ENCODE measurements at regions not wholly inside any gene's neighbourhood (a gene's known extent, or its start where the extent isn't known, plus 50 kb on each side); places are given as distances from the start of the nearest gene placed in this dataset.

DNA sequence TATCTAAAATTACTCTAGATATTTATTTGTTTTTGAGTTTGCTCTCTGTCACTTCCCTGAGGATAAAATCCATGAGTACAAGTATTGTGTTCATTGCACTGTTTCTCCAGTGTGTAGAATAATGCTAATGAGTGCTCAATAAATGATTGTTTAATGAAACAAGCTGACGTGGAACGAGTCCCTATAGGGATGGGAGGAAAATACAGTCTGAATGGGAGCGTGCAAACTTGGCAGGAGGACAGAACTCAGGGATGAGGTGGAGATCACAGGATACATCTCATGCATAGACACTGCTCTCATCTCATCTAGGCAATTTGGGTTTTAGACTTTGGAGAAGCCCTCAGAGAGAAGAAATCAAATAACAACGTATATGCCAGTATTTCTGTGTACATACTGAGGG is 58.4 kb upstream of the ZC3H12C start:
- TF ChIP-seq POLR2A (IDR thresholded peaks at IDR 0.05; ENCODE audit: low read depth, low read length): no peak
- no peak for TF ChIP-seq POLR2AphosphoS5 (IDR thresholded peaks at IDR 0.05; ENCODE audit: low read depth, low read length)
- TF ChIP-seq PAX5 (IDR thresholded peaks at IDR 0.05; ENCODE audit: insufficient read depth, low read length, severe bottlenecking): no peak
- TF ChIP-seq TAF1 (IDR thresholded peaks at IDR 0.05; ENCODE audit: low read depth, low read length): no peak
- TF ChIP-seq SPI1 (IDR thresholded peaks at IDR 0.05; ENCODE audit: low read depth, low read length): no peak
- TF ChIP-seq POU2F2 (IDR thresholded peaks at IDR 0.05; ENCODE audit: low read depth, low read length): no peak
